ENCODE measurements at regions not wholly inside any gene's neighbourhood (a gene's known extent, or its start where the extent isn't known, plus 50 kb on each side); places are given as distances from the start of the nearest gene placed in this dataset.
A peak's percentile ranks its signal among the peaks of the same experiment; 100 is the strongest.
"Not testable (repeated sequence)": the region's sequence is repeated elsewhere in the genome, so short reads cannot be mapped to it uniquely, and the experiment has no call there.

GRCh38 chr2:44087036-44087713, 81.5 kb upstream of the PPM1B start:
- DNase-seq = peak; percentile 82

DNA sequence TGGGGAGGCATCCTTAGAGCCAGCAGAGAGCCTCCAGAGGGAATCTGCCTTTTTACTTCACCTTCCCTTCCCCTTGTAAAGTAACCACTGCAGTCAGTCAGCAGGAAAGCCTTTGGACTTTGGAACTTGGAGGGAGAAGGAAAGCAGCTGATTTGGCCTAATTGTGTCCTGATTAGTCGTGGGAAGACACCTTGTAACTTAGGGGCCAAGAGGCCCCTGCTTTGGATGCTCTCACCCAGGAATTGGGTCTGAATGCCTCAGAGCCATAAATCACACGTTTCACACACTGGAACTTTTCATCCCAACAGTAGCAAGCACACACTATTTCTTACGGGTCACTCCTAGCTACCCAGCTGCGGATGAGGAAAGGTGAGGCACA, 81.0 kb upstream of the PPM1B start:
- DNase-seq = no peak

DNA sequence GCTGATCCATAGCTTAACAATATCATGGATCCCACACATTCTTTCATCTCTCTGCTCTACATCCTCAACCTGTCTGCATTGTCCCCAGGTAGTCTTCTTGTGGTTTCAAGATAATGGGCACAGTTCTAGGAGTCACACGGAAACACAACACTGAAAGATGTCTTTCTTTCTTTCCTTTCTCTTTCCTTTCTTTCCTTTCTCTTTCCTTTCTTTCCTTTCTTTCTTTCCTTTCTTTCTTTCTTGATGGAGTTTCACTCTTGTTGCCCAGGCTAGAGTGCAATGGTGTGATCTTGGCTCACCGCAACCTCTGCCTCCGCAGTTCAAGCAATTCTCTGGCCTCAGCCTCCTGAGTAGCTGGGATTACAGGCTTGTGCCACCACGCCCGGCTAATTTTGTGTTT, 76.2 kb upstream of the PPM1B start:
- not testable (repeated sequence) for DNase-seq

DNA sequence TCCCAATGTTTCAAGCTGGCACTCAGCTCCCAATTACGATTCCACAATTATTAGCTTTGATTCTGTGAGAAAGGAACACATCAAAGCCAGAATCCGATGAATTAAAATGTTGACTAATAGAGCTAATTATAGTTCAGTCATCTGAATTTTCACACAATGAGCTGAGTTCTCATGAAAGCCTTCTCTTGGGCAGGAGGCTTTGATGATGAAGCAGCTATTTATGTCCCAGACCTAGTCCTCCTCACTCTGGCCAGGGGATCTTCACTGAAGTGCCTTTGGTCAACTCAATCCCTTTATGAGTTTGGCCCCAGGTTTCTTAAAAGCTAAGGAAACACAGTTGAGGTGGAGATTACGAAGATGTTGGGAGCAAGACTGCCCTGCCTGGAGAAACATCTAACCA, 74.7 kb upstream of the PPM1B start:
- DNase-seq = no peak

GRCh38 chr2:44097322-44097907, 71.3 kb upstream of the PPM1B start:
- no peak for DNase-seq

DNA sequence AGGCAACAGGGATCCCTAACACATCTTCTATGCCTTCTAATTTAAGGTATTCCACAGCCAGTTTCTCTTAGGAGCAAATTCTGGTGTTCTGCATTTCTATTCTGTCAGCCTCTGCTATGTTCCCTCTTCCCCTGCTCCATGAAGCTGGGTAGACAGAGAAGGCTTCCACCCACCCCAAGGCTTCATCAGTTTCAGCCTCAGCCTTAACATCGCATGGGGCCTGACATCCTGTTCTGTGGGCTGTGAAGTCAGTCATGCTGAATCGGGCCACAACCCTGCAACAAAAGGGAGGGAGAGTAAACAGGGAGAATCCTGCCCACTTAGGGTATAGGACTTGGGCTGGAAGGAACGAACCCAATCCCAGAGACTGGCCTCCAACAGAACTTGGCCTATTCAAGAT, 70.6 kb upstream of the PPM1B start:
- no peak for DNase-seq

- DNase-seq = no peak
Measured at GRCh38 chr2:44098891-44099290, 69.8 kb upstream of the PPM1B start.

DNA sequence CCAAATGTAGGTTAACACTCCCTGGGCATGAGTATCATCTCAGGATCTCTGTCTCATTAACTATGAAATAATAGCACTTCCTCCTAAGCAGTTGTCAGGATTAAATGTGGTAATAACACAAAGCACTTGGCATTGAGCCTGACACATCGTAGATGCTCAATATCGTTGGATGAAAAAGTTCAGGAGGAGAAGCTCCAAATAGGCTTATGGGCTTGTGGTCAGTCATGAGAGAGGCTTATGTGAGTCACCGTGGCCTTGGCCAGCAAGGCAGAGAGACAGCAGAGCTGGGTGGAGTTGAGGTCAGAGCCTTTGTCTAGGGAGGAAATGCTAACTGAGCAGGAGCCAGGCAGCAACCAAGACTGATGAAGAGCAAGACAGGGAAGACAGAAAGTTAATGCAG, 68.3 kb upstream of the PPM1B start:
- DNase-seq = no peak

- DNase-seq = no peak
Measured at GRCh38 chr2:44101246-44101645, 67.4 kb upstream of the PPM1B start.

DNA sequence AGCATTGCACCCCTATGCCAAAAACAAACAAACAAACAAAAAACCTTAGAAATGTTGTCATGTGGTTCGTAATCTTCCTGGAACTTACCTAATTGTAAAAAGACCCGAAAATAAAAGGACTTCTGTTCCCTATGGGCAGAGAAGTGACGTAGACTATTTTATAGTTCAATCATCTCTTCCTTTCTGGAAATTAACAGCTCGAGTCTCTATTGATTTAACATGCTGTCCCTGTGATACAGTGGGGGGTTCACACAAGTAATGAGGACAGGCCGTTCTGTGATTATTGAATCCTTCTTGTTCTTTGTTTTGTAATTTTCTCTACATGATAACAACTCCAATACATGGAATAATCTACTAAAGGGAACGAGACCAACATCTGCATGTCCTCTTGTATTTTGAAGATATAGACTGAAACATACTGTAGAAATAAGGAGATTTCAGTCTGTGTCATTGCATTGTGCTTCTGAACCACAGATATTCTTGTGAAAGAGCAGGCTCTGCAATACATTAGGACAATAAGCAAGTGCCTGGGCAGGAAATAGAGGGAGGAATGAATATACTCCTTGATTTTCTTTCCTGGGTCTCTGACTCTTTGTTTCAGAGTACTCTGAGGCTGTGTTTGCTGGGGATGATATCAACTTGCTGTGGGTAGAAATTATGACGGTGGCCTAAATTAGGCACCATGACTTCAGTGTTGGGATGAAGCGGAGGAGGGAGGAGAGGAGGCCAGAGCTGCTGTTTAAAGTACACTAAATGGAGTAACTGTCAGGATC, 65.7 kb upstream of the PPM1B start:
- no peak for DNase-seq

GRCh38 chr2:44103639-44104038, 65.0 kb upstream of the PPM1B start:
- no peak for DNase-seq

DNA sequence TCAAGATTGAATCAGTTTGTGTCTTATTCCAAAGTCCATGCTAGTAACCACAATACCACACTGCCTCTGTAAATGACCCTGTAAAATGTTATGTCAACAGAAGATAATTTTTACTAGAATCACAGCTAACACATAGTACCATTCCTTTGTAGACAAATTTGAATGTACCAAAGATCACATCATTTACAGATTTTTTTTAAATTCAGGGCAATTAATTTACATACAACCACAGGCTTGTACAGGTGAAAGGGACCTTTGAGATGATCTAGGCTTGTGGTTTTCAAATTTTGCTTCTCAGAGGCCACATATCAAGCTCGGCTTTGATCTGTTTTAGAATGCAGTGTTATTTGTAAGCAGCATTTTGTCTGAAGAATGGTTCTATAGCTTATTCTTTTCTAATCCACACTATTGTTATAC, 63.8 kb upstream of the PPM1B start:
- no peak for DNase-seq

DNA sequence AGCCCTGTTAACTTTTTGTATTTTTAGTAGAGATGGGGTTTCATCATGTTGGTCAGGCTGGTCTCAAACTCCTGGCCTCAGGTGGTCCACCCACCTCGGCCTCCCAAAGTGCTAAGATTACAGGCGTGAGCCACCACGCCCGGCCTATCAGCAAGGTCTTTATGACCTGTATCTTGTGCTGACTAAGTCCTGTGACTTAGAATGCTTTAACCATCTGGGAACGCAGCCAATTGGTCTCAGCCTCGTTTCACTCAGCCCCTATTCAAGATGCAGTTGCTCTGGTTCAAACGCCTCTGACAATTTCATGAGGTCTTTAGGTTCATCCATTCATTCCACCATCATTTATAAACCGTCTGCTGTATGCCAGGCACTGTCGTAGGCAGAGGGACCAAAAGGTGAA, 62.2 kb upstream of the PPM1B start:
- not testable (repeated sequence) for DNase-seq

DNA sequence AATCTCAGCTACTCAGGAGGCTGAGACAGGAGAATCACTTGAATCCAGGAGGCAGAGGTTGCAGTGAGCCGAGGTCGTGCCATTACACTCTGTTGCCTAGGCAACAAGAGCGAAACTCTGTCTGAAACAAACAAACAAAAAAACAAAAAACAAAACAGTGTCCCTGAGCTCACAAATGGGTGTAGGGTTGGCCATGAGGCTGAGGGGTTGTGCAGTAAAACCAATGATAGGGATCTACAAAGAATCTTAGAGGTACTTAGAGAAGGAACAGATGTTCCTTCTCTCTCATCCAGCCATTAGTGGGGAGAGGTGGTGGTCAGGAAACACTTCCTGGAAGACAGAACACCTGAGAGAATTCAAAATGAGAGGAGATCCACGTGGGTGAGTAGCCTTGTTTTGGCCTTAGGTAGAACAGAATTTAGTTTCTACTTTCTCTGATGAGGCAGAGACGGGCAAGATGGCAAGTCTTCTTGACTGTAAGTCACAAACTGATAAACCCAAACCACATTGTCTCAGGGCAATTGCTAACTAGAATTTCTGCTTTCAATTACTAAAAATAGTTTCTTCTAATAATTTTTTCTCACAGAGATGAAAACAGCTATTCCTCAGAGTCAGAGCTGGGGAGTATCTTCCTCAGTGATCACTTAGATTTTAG, 61.5 kb upstream of the PPM1B start:
- no peak for DNase-seq

DNA sequence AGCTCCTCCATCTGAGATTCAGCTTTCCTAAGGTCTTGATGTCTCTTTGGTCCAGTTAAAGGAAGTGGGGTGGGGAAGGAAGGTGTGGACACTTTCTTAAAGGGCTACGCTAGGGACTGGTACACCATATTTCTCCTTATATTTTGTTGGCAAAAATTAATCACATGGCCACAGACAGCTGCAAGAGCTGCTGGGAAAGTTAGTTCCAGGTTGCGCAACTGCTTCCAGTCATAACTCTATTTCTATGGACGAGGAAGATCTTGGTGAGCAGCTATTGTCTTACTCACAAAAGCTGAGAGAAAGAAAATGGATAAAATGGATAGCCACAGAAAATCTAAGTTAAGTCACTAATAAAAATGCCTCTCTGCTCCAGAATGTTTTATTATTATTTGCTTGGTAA, 60.7 kb upstream of the PPM1B start:
- DNase-seq = no peak

DNA sequence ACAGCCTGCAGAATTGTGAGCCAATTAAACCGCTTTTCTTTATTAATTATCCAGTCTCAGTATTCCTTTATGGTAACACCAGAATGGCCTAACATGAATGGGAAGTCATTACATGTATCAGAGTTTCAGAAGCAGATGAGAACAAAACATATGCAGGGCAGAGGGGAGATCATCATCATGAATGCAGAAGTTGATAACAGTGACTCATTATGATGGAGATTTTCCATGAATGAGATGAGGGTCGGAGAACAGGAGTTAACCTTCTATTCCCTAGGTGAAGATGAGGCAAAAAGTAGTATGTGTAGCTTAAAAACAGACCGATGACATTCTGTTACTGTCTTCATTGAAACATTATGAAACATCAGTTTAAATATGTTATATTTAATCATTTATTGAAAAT, 59.5 kb upstream of the PPM1B start:
- no peak for DNase-seq

DNA sequence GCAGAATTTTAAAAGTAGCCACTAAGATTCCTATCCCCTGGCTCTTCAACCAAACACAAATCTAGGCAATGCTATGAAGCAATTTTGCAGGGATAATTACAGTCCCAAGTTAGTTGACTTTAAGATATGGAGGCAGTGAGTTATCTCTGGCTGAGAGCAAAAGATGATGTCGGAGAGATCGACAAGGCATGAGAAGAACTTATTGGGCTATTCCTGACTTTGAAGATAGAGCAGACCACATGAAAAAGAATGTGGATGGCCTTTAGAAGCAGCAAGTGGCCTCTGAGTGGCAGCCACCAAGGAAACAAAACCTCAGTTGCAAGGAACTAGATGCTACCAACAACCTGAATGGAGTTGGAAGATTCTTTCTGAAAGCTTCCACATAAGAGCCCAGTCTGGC, 58.2 kb upstream of the PPM1B start:
- no peak for DNase-seq

- DNase-seq = no peak
Measured at GRCh38 chr2:44112096-44112495, 56.6 kb upstream of the PPM1B start.

DNA sequence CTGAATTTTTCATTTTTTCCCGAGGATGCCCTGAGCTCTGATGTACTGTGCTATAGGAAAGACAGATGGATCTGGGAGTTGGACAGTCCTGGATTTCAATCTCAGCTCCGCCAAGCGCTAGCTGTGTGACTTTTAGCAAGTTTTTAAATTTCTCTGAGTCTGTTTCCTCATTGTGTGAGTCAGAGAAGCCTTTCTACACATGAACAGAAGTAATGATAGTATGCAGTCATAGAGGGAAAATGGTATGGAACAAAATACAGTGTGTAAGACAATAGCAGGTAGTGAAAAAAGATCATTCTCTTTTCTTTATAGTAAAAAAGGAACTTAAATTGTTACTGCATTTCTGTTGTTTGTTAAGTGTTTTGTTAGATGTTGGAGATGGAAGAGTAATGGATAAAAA, 52.4 kb upstream of the PPM1B start:
- no peak for DNase-seq

DNA sequence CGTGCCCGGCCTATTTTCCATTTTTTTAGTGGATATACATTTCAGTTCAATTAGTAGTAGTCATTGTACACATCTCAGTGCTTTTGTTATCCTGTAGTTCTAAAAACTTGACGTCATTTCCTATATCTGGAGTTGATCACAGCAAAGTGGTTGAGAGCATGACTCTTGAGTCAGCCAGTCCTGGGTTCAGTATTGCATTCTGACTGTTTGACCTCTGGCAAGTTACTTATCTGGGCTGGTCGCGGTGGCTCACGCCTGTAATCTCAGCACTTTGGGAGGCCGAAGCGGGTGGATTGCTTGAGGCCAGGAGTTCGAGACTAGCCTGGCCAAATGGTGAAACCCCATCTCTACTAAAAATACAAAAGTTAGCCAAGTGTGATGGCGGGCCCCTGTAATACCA, 50.4 kb upstream of the PPM1B start:
- DNase-seq = peak; percentile 55

Measured in stimulated activated CD4-positive, alpha-beta T cell treated with anti-CD3 and anti-CD28 coated beads, Interleukin-1b, Interleukin-23, amount 100 ng/mL, for 48 hours (primary cell).